IPS-20b (cell line): ENCODE measurements at regions not wholly inside any gene's neighbourhood (a gene's known extent, or its start where the extent isn't known, plus 50 kb on each side); places are given as distances from the start of the nearest gene placed in this dataset.
"Not testable (repeated sequence)": the region's sequence is repeated elsewhere in the genome, so short reads cannot be mapped to it uniquely, and the experiment has no call there.

Experiments used
- H3K27ac ChIP-seq: one replicate; pipeline ENCODE4 v1.5.1; 2013; ENCODE audit warnings: low read length
- H3K27me3 ChIP-seq: 2 replicates; pipeline ENCODE4 v1.6.1; 2013; ENCODE audit warnings: mild to moderate bottlenecking, low read length, inconsistent platforms; ENCODE audit not compliant: insufficient read depth
- H3K36me3 ChIP-seq: 2 replicates; pipeline ENCODE4 v1.6.1; 2013; ENCODE audit warnings: low read depth, mild to moderate bottlenecking, inconsistent platforms, low read length, moderate library complexity; ENCODE audit not compliant: insufficient read depth
- H3K4me1 ChIP-seq: 2 replicates; pipeline ENCODE4 v1.6.1; 2013; ENCODE audit warnings: mild to moderate bottlenecking, control low read depth, inconsistent platforms, low read length, moderate library complexity; ENCODE audit not compliant: insufficient read depth
- H3K4me3 ChIP-seq: 2 replicates; pipeline ENCODE4 v1.5.1; 2013; ENCODE audit warnings: mild to moderate bottlenecking, low read length, inconsistent platforms
- H3K9ac ChIP-seq: 2 replicates; pipeline ENCODE4 v1.6.1; 2013; ENCODE audit warnings: low read depth, mild to moderate bottlenecking, inconsistent platforms, low read length, moderate library complexity
- H3K9me3 ChIP-seq: 2 replicates; pipeline ENCODE4 v1.6.1; 2013; ENCODE audit warnings: mild to moderate bottlenecking, low read depth, low read length, inconsistent platforms; ENCODE audit not compliant: insufficient read depth

DNA sequence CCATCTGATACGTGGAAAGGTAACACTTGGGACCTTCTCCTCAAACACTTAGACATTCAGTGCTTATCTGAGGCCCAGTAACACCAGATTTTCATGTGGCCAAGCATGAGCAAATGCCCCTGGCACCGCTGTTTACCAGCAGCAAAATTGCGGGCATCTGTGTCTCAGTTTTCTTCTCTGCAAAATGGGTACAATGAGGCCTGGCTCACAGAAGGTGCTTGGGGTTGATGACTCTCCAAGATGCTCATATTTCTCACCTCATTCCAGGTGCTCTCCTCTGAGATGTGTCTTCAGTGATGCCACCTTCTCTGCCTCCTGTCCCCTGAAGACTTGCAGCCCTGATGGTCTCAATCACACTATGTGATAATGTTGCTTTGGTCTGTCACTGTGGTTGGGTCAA lies 321.7 kb downstream of the TSN start:
- Histone ChIP-seq H3K4me3 (no peak overlapping the region), H3K36me3 (no peaks in the 10 kb centered on the region), H3K27me3 (no peaks in the 10 kb centered on the region), H3K9ac (no peak overlapping the region), H3K27ac (no peak overlapping the region), H3K9me3 (no peaks in the 10 kb centered on the region), H3K4me1 (peaks cover 9% of the 10 kb centered on the region; the same call in 1 of the 2 replicates)

DNA sequence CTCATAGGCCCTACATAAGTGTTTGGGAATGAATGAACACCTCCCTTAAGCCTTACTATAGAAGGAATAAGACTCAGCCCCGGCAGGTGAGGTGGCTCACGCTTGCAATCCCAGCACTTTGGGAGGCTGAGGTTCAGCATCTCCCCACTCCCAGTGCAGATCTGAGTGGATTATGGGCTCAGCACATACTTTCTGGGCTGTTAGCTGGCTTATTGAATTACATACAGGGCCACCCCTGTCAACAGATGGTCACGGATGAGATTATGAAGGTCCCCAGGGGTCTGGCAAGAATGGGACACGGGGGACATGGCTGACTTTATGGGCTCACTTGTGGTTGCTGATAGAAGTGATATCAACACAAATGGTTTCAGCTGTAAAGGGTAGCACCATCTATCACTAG lies 322.3 kb downstream of the TSN start:
- Histone ChIP-seq H3K27ac (no peak overlapping the region), H3K9me3 (no peaks in the 10 kb centered on the region), H3K4me3 (no peak overlapping the region), H3K36me3 (no peaks in the 10 kb centered on the region), H3K4me1 (peaks cover 9% of the 10 kb centered on the region; the same call in 1 of the 2 replicates), H3K27me3 (no peaks in the 10 kb centered on the region), H3K9ac (no peak overlapping the region)

DNA sequence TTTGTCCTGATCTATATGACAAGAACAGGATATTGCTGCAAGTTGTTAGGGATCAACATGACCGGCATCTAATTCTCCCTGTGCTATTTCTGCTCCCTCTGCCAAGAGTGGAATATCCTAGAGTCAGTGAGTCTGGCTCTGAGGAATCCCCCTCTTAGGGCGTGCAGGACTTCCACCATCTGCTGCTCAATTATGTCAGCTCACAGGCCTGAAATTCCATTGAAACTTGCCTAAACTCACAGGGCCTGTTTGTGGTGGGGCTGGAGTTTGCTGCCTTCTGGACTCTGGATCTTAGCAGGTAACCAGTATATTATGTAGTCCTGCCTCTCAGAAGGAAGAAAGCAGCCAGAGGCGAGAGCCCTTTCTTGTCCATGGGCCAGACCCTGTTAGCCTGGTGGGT lies 323.0 kb downstream of the TSN start:
- Histone ChIP-seq H3K36me3 (no peaks in the 10 kb centered on the region), H3K4me3 (no peak overlapping the region), H3K4me1 (peaks cover 9% of the 10 kb centered on the region; the same call in 1 of the 2 replicates), H3K9ac (no peak overlapping the region), H3K9me3 (no peaks in the 10 kb centered on the region), H3K27me3 (no peaks in the 10 kb centered on the region), H3K27ac (no peak overlapping the region)

DNA sequence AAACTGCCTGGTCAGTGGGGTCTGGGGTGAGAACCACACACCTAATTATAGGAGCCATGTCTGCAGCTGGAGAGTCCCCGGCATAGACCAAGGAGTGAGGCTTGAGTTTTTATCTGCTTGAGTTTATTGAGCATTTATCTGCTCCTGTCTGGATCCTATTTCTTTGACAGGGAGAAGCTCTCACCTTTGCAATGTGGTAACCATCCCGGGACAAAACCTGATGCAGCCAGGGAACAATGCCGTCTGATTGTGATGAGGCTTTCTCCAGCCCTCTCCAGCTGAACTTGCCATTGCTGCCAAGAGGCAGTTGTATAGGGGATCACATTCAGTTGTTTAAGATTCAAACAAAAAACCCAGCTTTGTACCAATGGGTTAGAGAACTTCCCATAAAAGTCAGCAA lies 324.4 kb downstream of the TSN start:
- no peak overlapping the region for H3K4me3 ChIP-seq
- H3K9me3 ChIP-seq, result no peaks in the 10 kb centered on the region
- H3K36me3 ChIP-seq, result no peaks in the 10 kb centered on the region
- no peaks in the 10 kb centered on the region for H3K27me3 ChIP-seq
- no peak overlapping the region for H3K9ac ChIP-seq
- H3K27ac ChIP-seq, result no peak overlapping the region
- H3K4me1 ChIP-seq, result peaks cover 9% of the 10 kb centered on the region; the same call in 1 of the 2 replicates

DNA sequence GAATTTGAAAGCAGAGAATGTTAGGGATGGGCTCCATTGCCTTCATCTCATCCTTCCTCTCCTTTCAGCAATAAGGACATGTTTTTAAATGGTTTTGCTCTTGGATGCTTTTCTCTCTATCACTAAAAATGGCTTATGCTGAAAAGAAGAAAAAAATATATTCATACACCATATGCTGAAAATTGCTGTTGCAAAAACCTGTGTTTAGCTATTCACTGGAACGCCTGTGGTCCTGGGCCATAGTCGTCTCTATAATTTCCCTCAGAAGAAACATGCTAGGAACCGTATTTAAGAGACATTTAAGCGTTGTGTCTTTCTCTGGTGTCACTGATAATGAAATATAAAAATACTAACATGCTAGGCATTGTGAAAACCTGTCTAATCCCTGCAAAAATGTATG lies 324.9 kb downstream of the TSN start:
- no peak overlapping the region for H3K4me3 ChIP-seq
- H3K36me3 ChIP-seq, result no peaks in the 10 kb centered on the region
- no peak overlapping the region for H3K27ac ChIP-seq
- H3K27me3 ChIP-seq, result no peaks in the 10 kb centered on the region
- peaks cover 9% of the 10 kb centered on the region; the same call in 1 of the 2 replicates for H3K4me1 ChIP-seq
- no peak overlapping the region for H3K9ac ChIP-seq
- no peaks in the 10 kb centered on the region for H3K9me3 ChIP-seq

DNA sequence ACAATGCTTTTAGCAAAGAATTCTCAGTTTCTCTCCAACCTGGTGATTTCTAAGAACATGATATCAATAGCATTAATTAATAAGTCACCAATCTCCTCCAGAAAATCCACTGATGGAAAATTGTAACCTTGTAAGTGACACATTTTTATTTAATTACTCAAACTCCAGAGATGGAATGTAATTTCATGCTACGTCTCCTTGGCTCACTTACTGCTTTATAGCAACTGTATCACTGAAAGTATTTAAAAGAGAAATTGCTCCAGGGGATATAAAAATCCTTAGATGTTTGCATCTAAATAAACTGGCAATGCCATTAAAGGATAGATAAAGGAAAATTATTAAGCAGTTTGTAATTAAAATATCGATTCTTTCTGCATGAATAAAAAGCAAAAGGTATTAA lies 325.4 kb downstream of the TSN start:
- Histone ChIP-seq H3K4me3 (no peak overlapping the region), H3K27ac (no peak overlapping the region), H3K9ac (no peak overlapping the region), H3K9me3 (no peaks in the 10 kb centered on the region), H3K4me1 (peaks cover 9% of the 10 kb centered on the region; the same call in 1 of the 2 replicates), H3K36me3 (no peaks in the 10 kb centered on the region), H3K27me3 (no peaks in the 10 kb centered on the region)

DNA sequence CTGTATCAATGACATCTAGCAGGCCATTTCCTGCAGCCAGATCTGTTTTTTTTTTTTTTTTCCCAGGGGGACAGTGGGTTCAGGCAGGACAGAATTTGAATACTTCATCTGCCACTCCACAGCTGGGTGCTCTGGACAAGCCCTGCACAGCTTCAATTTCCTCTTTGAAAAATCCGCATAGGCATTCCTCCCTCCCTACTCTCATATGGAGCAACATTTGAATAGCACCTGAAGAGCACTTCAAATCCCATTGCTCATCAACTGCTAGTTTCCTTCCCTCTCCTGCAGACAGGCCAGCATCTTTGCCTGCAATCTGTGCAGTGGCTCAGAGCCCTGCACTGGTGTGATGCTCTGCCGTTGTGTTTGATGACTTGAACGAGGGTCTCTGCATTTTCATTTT lies 326.3 kb downstream of the TSN start:
- H3K9ac ChIP-seq, result no peak overlapping the region
- H3K27me3 ChIP-seq, result no peaks in the 10 kb centered on the region
- no peaks in the 10 kb centered on the region for H3K9me3 ChIP-seq

DNA sequence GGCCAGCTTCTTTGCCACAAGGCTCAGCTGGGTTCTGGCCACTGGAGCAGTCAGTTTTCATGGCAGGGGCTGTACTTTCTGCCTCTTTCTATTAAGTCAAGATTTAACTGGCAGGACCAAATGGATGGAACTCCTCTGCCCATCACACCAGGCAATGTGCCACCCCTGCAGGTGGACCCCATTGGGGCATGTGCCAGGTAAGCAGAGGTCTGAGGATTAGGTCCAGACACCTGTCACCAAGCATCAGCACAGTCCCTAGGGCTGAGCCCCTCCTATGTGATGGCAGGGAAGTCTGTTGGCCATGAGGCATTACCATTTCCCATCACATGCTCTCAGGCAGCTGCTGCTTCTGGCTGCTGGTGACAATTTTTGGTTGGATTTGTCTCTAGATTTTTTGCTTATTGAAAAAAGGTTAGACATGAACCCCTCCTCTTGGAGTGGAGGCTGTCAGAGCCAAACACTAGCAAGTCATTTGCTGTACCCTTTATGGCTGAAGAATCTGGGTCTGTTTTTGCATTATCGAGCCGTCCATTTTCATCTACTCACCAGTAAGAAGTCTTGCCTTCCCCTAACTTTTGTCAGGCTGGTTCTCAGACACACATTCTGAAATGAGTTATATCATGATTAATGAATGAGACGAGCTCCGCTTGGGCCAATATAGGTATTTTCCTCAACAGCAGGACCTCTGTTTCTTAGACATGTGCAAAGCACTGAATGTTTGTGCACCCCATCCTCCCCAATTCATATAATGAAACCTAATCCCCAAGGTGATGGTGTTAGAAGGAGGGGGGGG lies 328.0 kb downstream of the TSN start:
- H3K27ac ChIP-seq, result no peak overlapping the region
- H3K4me1 ChIP-seq, result peaks cover 9% of the 10 kb centered on the region; the same call in 1 of the 2 replicates
- H3K36me3 ChIP-seq, result no peaks in the 10 kb centered on the region
- H3K9ac ChIP-seq, result no peak overlapping the region
- H3K9me3 ChIP-seq, result no peaks in the 10 kb centered on the region; the same call in 1 of the 2 replicates
- no peaks in the 10 kb centered on the region for H3K27me3 ChIP-seq
- no peak overlapping the region for H3K4me3 ChIP-seq

More for the DNA sequence above, 326.3 kb downstream of the TSN start:
- Histone ChIP-seq H3K4me1 (peaks cover 9% of the 10 kb centered on the region; the same call in 1 of the 2 replicates), H3K4me3 (no peak overlapping the region), H3K27ac (no peak overlapping the region), H3K36me3 (no peaks in the 10 kb centered on the region)

DNA sequence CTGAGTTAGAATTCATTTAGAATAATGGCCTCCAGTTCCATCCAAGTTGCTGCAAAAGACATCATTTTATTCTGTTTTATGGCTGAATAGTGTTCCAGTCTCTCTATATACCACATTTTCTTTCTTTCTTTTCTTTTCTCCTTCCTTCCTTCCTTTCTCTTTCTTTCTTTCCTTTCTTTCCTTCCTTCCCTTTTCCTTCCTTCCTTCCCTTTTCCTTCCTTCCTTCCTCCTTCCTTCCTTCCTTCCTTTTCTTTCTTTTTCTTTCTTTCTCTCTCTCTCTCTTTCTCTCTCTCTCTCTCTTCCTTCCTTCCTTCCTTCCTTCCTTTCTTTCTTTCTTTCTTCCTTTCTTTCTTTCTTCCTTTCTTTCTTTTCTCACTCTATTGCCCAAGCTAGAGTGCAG lies 330.2 kb downstream of the TSN start:
- not testable (repeated sequence) for H3K9me3 ChIP-seq, H3K4me3 ChIP-seq, H3K4me1 ChIP-seq, H3K9ac ChIP-seq, H3K27ac ChIP-seq, H3K27me3 ChIP-seq, H3K36me3 ChIP-seq

DNA sequence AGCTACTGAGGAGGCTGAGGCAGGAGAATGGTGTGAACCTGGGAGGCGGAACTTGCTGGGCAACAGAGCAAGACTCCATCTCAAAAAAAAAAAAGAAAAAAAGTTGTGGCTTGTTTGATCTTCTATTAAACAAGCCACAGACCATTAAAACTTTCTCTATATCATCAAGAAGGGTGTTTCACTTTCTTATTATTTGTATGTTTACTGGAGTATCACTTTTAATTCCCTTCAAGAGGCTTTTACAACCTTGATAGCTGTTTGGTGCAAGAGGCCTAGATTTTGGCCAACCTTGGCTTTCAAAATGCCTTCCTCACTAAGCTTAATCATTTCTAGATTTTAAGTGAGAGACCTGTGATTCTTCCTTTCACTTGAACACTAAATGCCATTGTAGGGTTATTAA lies 339.1 kb downstream of the TSN start:
- no peak overlapping the region for H3K27ac ChIP-seq
- H3K36me3 ChIP-seq, result no peaks in the 10 kb centered on the region
- H3K4me1 ChIP-seq, result no peaks in the 10 kb centered on the region
- no peak overlapping the region for H3K9ac ChIP-seq
- H3K27me3 ChIP-seq, result no peaks in the 10 kb centered on the region
- H3K9me3 ChIP-seq, result no peaks in the 10 kb centered on the region
- H3K4me3 ChIP-seq, result no peak overlapping the region

DNA sequence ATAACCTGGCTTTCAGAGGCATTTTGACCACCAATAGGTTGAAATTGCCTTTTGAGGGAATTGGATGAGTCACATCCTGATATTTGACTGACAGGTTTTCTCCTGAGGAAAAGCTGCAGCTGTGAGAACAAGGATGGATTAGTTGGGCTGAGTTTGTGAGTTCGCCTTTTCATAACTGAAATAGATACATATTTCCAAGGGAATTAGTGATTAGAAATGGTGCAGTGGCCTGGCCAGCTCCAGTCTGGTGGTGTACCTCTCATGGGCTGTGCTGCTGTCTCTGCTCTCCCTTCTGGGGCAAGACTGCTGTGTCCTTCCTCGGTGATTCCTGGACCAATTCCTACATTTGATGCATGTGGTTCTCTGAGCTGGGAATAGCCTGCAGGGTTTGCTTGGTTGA lies 341.3 kb downstream of the TSN start:
- no peaks in the 10 kb centered on the region for H3K9me3 ChIP-seq
- H3K9ac ChIP-seq, result no peak overlapping the region
- H3K27ac ChIP-seq, result no peak overlapping the region
- no peaks in the 10 kb centered on the region for H3K27me3 ChIP-seq
- H3K36me3 ChIP-seq, result no peaks in the 10 kb centered on the region
- H3K4me3 ChIP-seq, result no peak overlapping the region
- peaks cover 6% of the 10 kb centered on the region; the same call in 1 of the 2 replicates for H3K4me1 ChIP-seq

DNA sequence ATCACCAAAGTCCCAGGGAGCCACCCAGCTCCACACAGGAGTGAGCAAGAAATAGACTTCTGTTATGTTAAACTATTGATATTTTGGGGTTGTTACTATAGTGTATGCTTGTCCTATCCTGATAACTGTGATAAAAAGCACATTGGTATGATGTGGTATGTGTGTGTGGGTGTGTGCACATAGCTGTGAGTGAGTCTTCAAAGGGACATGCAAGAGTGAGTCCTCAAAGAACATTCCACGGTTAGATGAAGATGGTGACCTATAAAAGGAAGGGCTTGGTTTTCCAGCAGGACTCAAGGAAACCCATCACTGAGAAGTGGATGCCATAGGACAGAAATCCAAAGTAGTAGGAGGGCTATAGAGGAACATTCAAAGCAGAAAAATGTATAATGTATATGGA lies 342.9 kb downstream of the TSN start:
- no peak overlapping the region for H3K9ac ChIP-seq
- no peak overlapping the region for H3K27ac ChIP-seq
- no peaks in the 10 kb centered on the region for H3K9me3 ChIP-seq
- H3K4me3 ChIP-seq, result no peak overlapping the region
- H3K4me1 ChIP-seq, result peaks cover 6% of the 10 kb centered on the region; the same call in 1 of the 2 replicates
- H3K36me3 ChIP-seq, result no peaks in the 10 kb centered on the region
- H3K27me3 ChIP-seq, result no peaks in the 10 kb centered on the region
